ENCODE measurements at regions not wholly inside any gene's neighbourhood (a gene's known extent, or its start where the extent isn't known, plus 50 kb on each side); places are given as distances from the start of the nearest gene placed in this dataset.

DNA sequence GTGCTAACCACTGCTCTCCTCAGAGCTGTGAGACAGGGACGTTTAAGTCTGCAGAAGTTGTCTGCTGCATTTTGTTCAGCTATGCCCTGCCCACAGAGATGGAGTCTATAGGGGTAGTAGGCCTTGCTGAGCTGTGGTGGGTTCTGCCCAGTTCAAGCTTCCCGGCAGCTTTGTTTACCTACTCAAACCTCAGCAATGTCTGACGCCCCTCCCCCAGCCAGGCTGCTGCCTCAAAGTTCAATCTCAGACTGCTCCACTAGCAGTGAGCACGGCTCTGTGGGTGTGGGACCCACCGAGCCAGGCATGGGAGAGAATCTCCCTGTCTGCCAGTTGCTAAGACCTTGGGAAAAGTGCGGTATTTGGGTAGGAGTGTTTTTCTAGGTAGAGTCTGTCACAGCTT lies 387.8 kb upstream of the SLC39A10 start:
- no peaks in the 10 kb centered on the region for H3K9me3 ChIP-seq (ENCODE audit: control insufficient read depth, insufficient read depth, low read depth, low read length)
- H3K4me3 ChIP-seq (ENCODE audit: low read depth, low read length), result no peak overlapping the region
- H3K4me1 ChIP-seq (ENCODE audit: control insufficient read depth, insufficient read depth, low read length), result no peaks in the 10 kb centered on the region
- POLR2A ChIA-PET, result no interaction called here
- no peaks in the 10 kb centered on the region for H3K36me3 ChIP-seq (ENCODE audit: control insufficient read depth in 2 of 2, insufficient read depth in 1 of 2, low read length in 2 of 2)
- CTCF ChIA-PET, result interaction anchor here (1.1 kb wide), 1 partner anchor 16 kb away, joined by 3 read pairs; no protein-coding TSS in a partner anchor
- H3K27ac ChIP-seq (ENCODE audit: extremely low read depth, low read depth, low read length), result no peak overlapping the region
- TF ChIP-seq ZNF530 (tag by site-specific recombination; IDR thresholded peaks at IDR 0.05; ENCODE audit: low read depth) (no peak), ZNF274 (IDR thresholded peaks at IDR 0.05; ENCODE audit: low read length) (no peak), ZNF274 (tag by site-specific recombination; IDR thresholded peaks at IDR 0.05; ENCODE audit: borderline replicate concordance) (no peak), SALL2 (tag by site-specific recombination; IDR thresholded peaks at IDR 0.05; ENCODE audit: borderline replicate concordance) (no peak), ZNF837 (tag by site-specific recombination; IDR thresholded peaks at IDR 0.05) (no peak)
- TF ChIP-seq, protein P1, sequence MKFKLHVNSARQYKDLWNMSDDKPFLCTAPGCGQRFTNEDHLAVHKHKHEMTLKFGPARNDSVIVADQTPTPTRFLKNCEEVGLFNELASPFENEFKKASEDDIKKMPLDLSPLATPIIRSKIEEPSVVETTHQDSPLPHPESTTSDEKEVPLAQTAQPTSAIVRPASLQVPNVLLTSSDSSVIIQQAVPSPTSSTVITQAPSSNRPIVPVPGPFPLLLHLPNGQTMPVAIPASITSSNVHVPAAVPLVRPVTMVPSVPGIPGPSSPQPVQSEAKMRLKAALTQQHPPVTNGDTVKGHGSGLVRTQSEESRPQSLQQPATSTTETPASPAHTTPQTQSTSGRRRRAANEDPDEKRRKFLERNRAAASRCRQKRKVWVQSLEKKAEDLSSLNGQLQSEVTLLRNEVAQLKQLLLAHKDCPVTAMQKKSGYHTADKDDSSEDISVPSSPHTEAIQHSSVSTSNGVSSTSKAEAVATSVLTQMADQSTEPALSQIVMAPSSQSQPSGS (tag by site-specific recombination; IDR thresholded peaks at IDR 0.05; ENCODE audit: low read depth), result no peak
- TF ChIP-seq, protein P2, sequence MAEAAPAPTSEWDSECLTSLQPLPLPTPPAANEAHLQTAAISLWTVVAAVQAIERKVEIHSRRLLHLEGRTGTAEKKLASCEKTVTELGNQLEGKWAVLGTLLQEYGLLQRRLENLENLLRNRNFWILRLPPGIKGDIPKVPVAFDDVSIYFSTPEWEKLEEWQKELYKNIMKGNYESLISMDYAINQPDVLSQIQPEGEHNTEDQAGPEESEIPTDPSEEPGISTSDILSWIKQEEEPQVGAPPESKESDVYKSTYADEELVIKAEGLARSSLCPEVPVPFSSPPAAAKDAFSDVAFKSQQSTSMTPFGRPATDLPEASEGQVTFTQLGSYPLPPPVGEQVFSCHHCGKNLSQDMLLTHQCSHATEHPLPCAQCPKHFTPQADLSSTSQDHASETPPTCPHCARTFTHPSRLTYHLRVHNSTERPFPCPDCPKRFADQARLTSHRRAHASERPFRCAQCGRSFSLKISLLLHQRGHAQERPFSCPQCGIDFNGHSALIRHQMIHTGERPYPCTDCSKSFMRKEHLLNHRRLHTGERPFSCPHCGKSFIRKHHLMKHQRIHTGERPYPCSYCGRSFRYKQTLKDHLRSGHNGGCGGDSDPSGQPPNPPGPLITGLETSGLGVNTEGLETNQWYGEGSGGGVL (tag by site-specific recombination; IDR thresholded peaks at IDR 0.05), result no peak
- TF ChIP-seq, protein P3, sequence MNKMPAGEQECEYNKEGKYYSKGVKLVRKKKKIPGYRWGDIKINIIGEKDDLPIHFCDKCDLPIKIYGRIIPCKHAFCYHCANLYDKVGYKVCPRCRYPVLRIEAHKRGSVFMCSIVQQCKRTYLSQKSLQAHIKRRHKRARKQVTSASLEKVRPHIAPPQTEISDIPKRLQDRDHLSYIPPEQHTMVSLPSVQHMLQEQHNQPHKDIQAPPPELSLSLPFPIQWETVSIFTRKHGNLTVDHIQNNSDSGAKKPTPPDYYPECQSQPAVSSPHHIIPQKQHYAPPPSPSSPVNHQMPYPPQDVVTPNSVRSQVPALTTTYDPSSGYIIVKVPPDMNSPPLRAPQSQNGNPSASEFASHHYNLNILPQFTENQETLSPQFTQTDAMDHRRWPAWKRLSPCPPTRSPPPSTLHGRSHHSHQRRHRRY (tag by site-specific recombination; IDR thresholded peaks at IDR 0.05), result no peak

DNA sequence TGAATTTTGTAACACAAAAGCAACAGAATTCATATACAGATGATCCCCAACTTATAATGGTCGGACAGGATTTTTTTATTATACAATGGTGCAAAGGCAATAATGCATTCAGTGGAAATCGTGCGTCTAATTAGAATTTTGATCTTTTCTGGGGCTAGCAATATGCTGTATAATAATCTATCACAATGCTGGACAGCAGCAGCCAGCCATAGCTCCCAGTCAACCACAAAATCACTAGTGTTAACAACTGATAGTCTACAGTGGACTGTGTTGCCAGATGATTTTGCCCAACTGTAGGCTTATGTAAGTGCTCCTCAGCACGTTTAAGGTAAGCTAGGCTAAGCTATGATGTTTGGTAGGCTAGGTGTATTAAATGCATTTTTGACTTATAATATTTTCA lies 399.0 kb upstream of the SLC39A10 start:
- TF ChIP-seq ZNF677 (tag by site-specific recombination; IDR thresholded peaks at IDR 0.05) (no peak), ZNF433 (tag by site-specific recombination; IDR thresholded peaks at IDR 0.05; ENCODE audit: low read depth) (no peak), ZNF792 (tag by site-specific recombination; IDR thresholded peaks at IDR 0.05) (no peak), ZNF157 (tag by site-specific recombination; IDR thresholded peaks at IDR 0.05) (no peak), YY2 (tag by site-specific recombination; IDR thresholded peaks at IDR 0.05) (no peak), TCF7L2 (IDR thresholded peaks at IDR 0.05; ENCODE audit: borderline replicate concordance, low read depth, low read length) (no peak), SALL2 (tag by site-specific recombination; IDR thresholded peaks at IDR 0.05; ENCODE audit: borderline replicate concordance) (no peak), ZNF777 (tag by site-specific recombination; IDR thresholded peaks at IDR 0.05; ENCODE audit: borderline replicate concordance) (no peak), ZNF555 (tag by site-specific recombination; conservative IDR thresholded peaks at IDR 0.05) (no peak)
- TF ChIP-seq, protein P4, sequence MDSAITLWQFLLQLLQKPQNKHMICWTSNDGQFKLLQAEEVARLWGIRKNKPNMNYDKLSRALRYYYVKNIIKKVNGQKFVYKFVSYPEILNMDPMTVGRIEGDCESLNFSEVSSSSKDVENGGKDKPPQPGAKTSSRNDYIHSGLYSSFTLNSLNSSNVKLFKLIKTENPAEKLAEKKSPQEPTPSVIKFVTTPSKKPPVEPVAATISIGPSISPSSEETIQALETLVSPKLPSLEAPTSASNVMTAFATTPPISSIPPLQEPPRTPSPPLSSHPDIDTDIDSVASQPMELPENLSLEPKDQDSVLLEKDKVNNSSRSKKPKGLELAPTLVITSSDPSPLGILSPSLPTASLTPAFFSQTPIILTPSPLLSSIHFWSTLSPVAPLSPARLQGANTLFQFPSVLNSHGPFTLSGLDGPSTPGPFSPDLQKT (IDR thresholded peaks at IDR 0.05; ENCODE audit: borderline replicate concordance, low read depth, low read length), result no peak
- POLR2A ChIA-PET, result interaction anchor here (0.6 kb wide), 1 partner anchor 354 kb away, joined by 3 read pairs; no protein-coding TSS in a partner anchor
- no peaks in the 10 kb centered on the region for H3K9me3 ChIP-seq (ENCODE audit: control insufficient read depth, insufficient read depth, low read depth, low read length)
- no peaks in the 10 kb centered on the region for H3K36me3 ChIP-seq (ENCODE audit: control insufficient read depth in 2 of 2, insufficient read depth in 1 of 2, low read length in 2 of 2)
- no peaks in the 10 kb centered on the region for H3K4me1 ChIP-seq (ENCODE audit: control insufficient read depth, insufficient read depth, low read length)
- no peak overlapping the region for H3K27ac ChIP-seq (ENCODE audit: extremely low read depth, low read depth, low read length)
- no peak overlapping the region for H3K4me3 ChIP-seq (ENCODE audit: low read depth, low read length)
- CTCF ChIA-PET, result no interaction called here
